ENCODE measurements at regions not wholly inside any gene's neighbourhood (a gene's known extent, or its start where the extent isn't known, plus 50 kb on each side); places are given as distances from the start of the nearest gene placed in this dataset.
"Not testable (repeated sequence)": the region's sequence is repeated elsewhere in the genome, so short reads cannot be mapped to it uniquely, and the experiment has no call there.

- Histone ChIP-seq H3K4me3 (no peak overlapping the region), H3K9me3 (no peaks in the 10 kb centered on the region), H3K4me1 (no peaks in the 10 kb centered on the region), H3K36me3 (no peaks in the 10 kb centered on the region), H3K27me3 (no peaks in the 10 kb centered on the region), H3K27ac (no peak overlapping the region)
- TF ChIP-seq CTCF (IDR thresholded peaks at IDR 0.05) = no peak
- intact Hi-C loops (cut with DNase I) = no loop called here
- ATAC-seq = no peak
- no peak for DNase-seq
These were observed 1286.6 kb upstream of the ALCAM start for GRCh38 chr3:104080088-104080626.

- intact Hi-C loops (cut with DNase I) = no loop called here
These were observed 1278.0 kb upstream of the ALCAM start for GRCh38 chr3:104088738-104089137.

GRCh38 chr3:104089987-104090386, 1276.7 kb upstream of the ALCAM start:
- intact Hi-C loops (cut with DNase I); ATAC-seq: not testable (repeated sequence)

More at GRCh38 chr3:104088738-104089137, 1278.0 kb upstream of the ALCAM start:
- TF ChIP-seq CTCF (IDR thresholded peaks at IDR 0.05) = no peak
- Histone ChIP-seq H3K4me3 (no peak overlapping the region), H3K27me3 (no peaks in the 10 kb centered on the region), H3K27ac (no peak overlapping the region), H3K9me3 (peaks cover 0 to 15% of the 10 kb centered on the region in 2 donors), H3K4me1 (no peaks in the 10 kb centered on the region), H3K36me3 (no peaks in the 10 kb centered on the region)
- ATAC-seq (no peak), DNase-seq (no peak)

GRCh38 chr3:104101736-104102135, 1265.0 kb upstream of the ALCAM start:
- ATAC-seq (no peak), DNase-seq (no peak)
- intact Hi-C loops (cut with DNase I) = no loop called here
- no peak for TF ChIP-seq CTCF (IDR thresholded peaks at IDR 0.05)
- H3K27me3 ChIP-seq = no peaks in the 10 kb centered on the region
- no peaks in the 10 kb centered on the region for H3K36me3 ChIP-seq
- H3K9me3 ChIP-seq = no peaks in the 10 kb centered on the region
- no peak overlapping the region for H3K27ac ChIP-seq
- H3K4me1 ChIP-seq = no peaks in the 10 kb centered on the region
- H3K4me3 ChIP-seq = no peak overlapping the region

More at GRCh38 chr3:104089987-104090386, 1276.7 kb upstream of the ALCAM start:
- not testable (repeated sequence) for H3K4me1 ChIP-seq, H3K36me3 ChIP-seq, H3K27ac ChIP-seq, DNase-seq, H3K4me3 ChIP-seq, H3K27me3 ChIP-seq
- peaks cover 0 to 15% of the 10 kb centered on the region in 2 donors for H3K9me3 ChIP-seq

- H3K4me3 ChIP-seq = no peak overlapping the region
- no peaks in the 10 kb centered on the region for H3K9me3 ChIP-seq
- no peaks in the 10 kb centered on the region for H3K27me3 ChIP-seq
- no peaks in the 10 kb centered on the region for H3K36me3 ChIP-seq
- ATAC-seq (peak; percentile 68), DNase-seq (peak in 2 of 4 donors; percentile 5 to 38)
- H3K4me1 ChIP-seq = no peaks in the 10 kb centered on the region
- no peak overlapping the region for H3K27ac ChIP-seq
- no peak for TF ChIP-seq CTCF (IDR thresholded peaks at IDR 0.05)
- intact Hi-C loops (cut with DNase I) = no loop called here
These were observed 1264.3 kb upstream of the ALCAM start for GRCh38 chr3:104102386-104102785.

- ATAC-seq = no peak
- TF ChIP-seq CTCF (IDR thresholded peaks at IDR 0.05) = no peak
- intact Hi-C loops (cut with DNase I) = no loop called here
These were observed 1260.4 kb upstream of the ALCAM start for GRCh38 chr3:104106276-104106675.

More at GRCh38 chr3:104106276-104106675, 1260.4 kb upstream of the ALCAM start:
- H3K27ac ChIP-seq = no peak overlapping the region
- DNase-seq = no peak
- H3K27me3 ChIP-seq = no peaks in the 10 kb centered on the region
- no peaks in the 10 kb centered on the region for H3K36me3 ChIP-seq
- H3K4me1 ChIP-seq = no peaks in the 10 kb centered on the region
- H3K4me3 ChIP-seq = no peak overlapping the region
- no peaks in the 10 kb centered on the region for H3K9me3 ChIP-seq

Measured in left lung (tissue), 4 donors.